ENCODE measurements at regions not wholly inside any gene's neighbourhood (a gene's known extent, or its start where the extent isn't known, plus 50 kb on each side); places are given as distances from the start of the nearest gene placed in this dataset.

DNA sequence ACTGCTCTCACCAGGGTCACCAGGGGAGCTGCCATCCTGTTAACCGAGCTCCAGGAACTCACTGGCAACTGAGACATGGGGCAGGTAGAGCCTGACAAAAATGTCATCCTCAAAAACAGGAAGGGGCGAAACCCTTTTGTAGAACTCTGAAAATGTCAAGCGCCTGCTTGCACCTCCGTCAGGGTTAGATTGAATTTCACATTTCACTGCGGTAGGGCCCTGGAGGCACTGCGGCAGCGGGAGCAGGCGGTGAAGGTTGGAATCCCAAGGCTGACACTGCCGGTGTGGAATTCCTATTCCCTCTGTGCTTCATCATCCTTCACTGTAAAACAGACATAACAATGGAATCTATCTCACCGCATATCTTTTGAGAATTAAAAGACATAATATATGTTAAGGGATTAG is 142.8 kb upstream of the TMCC3 start:
- intact Hi-C loops (cut with micrococcal nuclease; ENCODE audit: unreplicated experiment): no loop called here
- Histone ChIP-seq H3K36me3 (ENCODE audit: insufficient read depth, low read length, poor library complexity, severe bottlenecking) (no peaks in the 10 kb centered on the region), H3K4me3 (ENCODE audit: low read depth, low read length, poor library complexity, severe bottlenecking) (no peak overlapping the region), H3K9me3 (ENCODE audit: low read depth, low read length, poor library complexity, severe bottlenecking) (no peaks in the 10 kb centered on the region), H3K27ac (ENCODE audit: low read depth, low read length, poor library complexity, severe bottlenecking) (no peak overlapping the region), H3K4me1 (ENCODE audit: insufficient read depth, low read length, poor library complexity, severe bottlenecking) (no peaks in the 10 kb centered on the region), H3K27me3 (replicated peaks; ENCODE audit: insufficient read depth, low read depth, low read length, poor library complexity) (no peaks in the 10 kb centered on the region)
- POLR2A ChIA-PET (ENCODE audit: low non-redundant PET): no interaction called here
- no peak for DNase-seq (ENCODE audit: low spot score)
- TF ChIP-seq CTCF (conservative IDR thresholded peaks at IDR 0.05; ENCODE audit: low read depth, low read length): no peak
- TF ChIP-seq EZH2 (IDR thresholded peaks at IDR 0.05; ENCODE audit: borderline replicate concordance, low read depth, low read length, poor library complexity, severe bottlenecking): no peak
- no TSS peak for BruUV-seq (replicated peaks)
- CTCF ChIA-PET: no interaction called here

- POLR2A ChIA-PET (ENCODE audit: low non-redundant PET): no interaction called here
- intact Hi-C loops (cut with micrococcal nuclease; ENCODE audit: unreplicated experiment): no loop called here
- H3K27ac ChIP-seq (ENCODE audit: low read depth, low read length, poor library complexity, severe bottlenecking): no peak overlapping the region
- no peak for DNase-seq (ENCODE audit: low spot score)
- no TSS peak for BruUV-seq (replicated peaks)
- no peaks in the 10 kb centered on the region for H3K9me3 ChIP-seq (ENCODE audit: low read depth, low read length, poor library complexity, severe bottlenecking)
- no peaks in the 10 kb centered on the region for H3K27me3 ChIP-seq (replicated peaks; ENCODE audit: insufficient read depth, low read depth, low read length, poor library complexity)
- H3K36me3 ChIP-seq (ENCODE audit: insufficient read depth, low read length, poor library complexity, severe bottlenecking): no peaks in the 10 kb centered on the region
- H3K4me3 ChIP-seq (ENCODE audit: low read depth, low read length, poor library complexity, severe bottlenecking): no peak overlapping the region
- TF ChIP-seq CTCF (conservative IDR thresholded peaks at IDR 0.05; ENCODE audit: low read depth, low read length): no peak
- no peak for TF ChIP-seq EZH2 (IDR thresholded peaks at IDR 0.05; ENCODE audit: borderline replicate concordance, low read depth, low read length, poor library complexity, severe bottlenecking)
- CTCF ChIA-PET: no interaction called here
- no peaks in the 10 kb centered on the region for H3K4me1 ChIP-seq (ENCODE audit: insufficient read depth, low read length, poor library complexity, severe bottlenecking)
Observed at GRCh38 chr12:94792693-94793092, 142.3 kb upstream of the TMCC3 start.

- POLR2A ChIA-PET (ENCODE audit: low non-redundant PET): no interaction called here
- H3K4me1 ChIP-seq (ENCODE audit: insufficient read depth, low read length, poor library complexity, severe bottlenecking): no peaks in the 10 kb centered on the region
- CTCF ChIA-PET: no interaction called here
- H3K27ac ChIP-seq (ENCODE audit: low read depth, low read length, poor library complexity, severe bottlenecking): no peak overlapping the region
- no peaks in the 10 kb centered on the region for H3K36me3 ChIP-seq (ENCODE audit: insufficient read depth, low read length, poor library complexity, severe bottlenecking)
- DNase-seq (ENCODE audit: low spot score): no peak
- H3K9me3 ChIP-seq (ENCODE audit: low read depth, low read length, poor library complexity, severe bottlenecking): no peaks in the 10 kb centered on the region
- TF ChIP-seq CTCF (conservative IDR thresholded peaks at IDR 0.05; ENCODE audit: low read depth, low read length) (no peak), EZH2 (IDR thresholded peaks at IDR 0.05; ENCODE audit: borderline replicate concordance, low read depth, low read length, poor library complexity, severe bottlenecking) (no peak)
- H3K4me3 ChIP-seq (ENCODE audit: low read depth, low read length, poor library complexity, severe bottlenecking): no peak overlapping the region
- no TSS peak for BruUV-seq (replicated peaks)
- intact Hi-C loops (cut with micrococcal nuclease; ENCODE audit: unreplicated experiment): no loop called here
- H3K27me3 ChIP-seq (replicated peaks; ENCODE audit: insufficient read depth, low read depth, low read length, poor library complexity): no peaks in the 10 kb centered on the region
Observed at GRCh38 chr12:94791933-94792332, 141.6 kb upstream of the TMCC3 start.

Measured in A673 (cell line).